ENCODE measurements at regions not wholly inside any gene's neighbourhood (a gene's known extent, or its start where the extent isn't known, plus 50 kb on each side); places are given as distances from the start of the nearest gene placed in this dataset.
"Not testable (repeated sequence)": the region's sequence is repeated elsewhere in the genome, so short reads cannot be mapped to it uniquely, and the experiment has no call there.

- ATAC-seq (ENCODE audit: low FRiP score) = no peak
- no peak for DNase-seq (ENCODE audit: low spot score)
- no peak for TF ChIP-seq CTCF (IDR thresholded peaks at IDR 0.05)
Observed at GRCh38 chr6:27002447-27002846, 245.1 kb upstream of the PRSS16 start.

- TF ChIP-seq CTCF (IDR thresholded peaks at IDR 0.05) = no peak
- no peak for ATAC-seq (ENCODE audit: low FRiP score)
- no peak for DNase-seq (ENCODE audit: low spot score)
Observed at GRCh38 chr6:27007020-27007419, 240.5 kb upstream of the PRSS16 start.

GRCh38 chr6:27008613-27009012, 238.9 kb upstream of the PRSS16 start:
- not testable (repeated sequence) for DNase-seq (ENCODE audit: low spot score)

GRCh38 chr6:27014053-27014452, 233.4 kb upstream of the PRSS16 start:
- not testable (repeated sequence) for ATAC-seq (ENCODE audit: low FRiP score); DNase-seq (ENCODE audit: low spot score)

More at GRCh38 chr6:27008613-27009012, 238.9 kb upstream of the PRSS16 start:
- ATAC-seq (ENCODE audit: low FRiP score) = not testable (repeated sequence)

GRCh38 chr6:27016689-27017088, 230.8 kb upstream of the PRSS16 start:
- DNase-seq (ENCODE audit: low spot score) (no peak), ATAC-seq (ENCODE audit: low FRiP score) (no peak)
- TF ChIP-seq CTCF (IDR thresholded peaks at IDR 0.05) = no peak

- not testable (repeated sequence) for ATAC-seq (ENCODE audit: low FRiP score); DNase-seq (ENCODE audit: low spot score)
Observed at GRCh38 chr6:27018401-27018800, 229.1 kb upstream of the PRSS16 start.

GRCh38 chr6:27019651-27020552, 227.6 kb upstream of the PRSS16 start:
- DNase-seq (ENCODE audit: low spot score) (peak; percentile 41), ATAC-seq (ENCODE audit: low FRiP score) (peak; percentile 98)
- TF ChIP-seq CTCF (IDR thresholded peaks at IDR 0.05) = no peak

GRCh38 chr6:27020553-27020880, 227.0 kb upstream of the PRSS16 start:
- DNase-seq (ENCODE audit: low spot score) (no peak), ATAC-seq (ENCODE audit: low FRiP score) (no peak)
- TF ChIP-seq CTCF (IDR thresholded peaks at IDR 0.05) = no peak
